Frontal cortex (tissue), 3 donors: ENCODE measurements at regions not wholly inside any gene's neighbourhood (a gene's known extent, or its start where the extent isn't known, plus 50 kb on each side); places are given as distances from the start of the nearest gene placed in this dataset.

Experiments used
- DNase-seq, 2 donors: peaks; one replicate each; pipeline ENCODE4 v3.0.0; 2012; ENCODE audit warnings: low spot score in 2 of 2
- FAIRE-seq: peaks from 2 replicates; lab custom pipeline; 2012; peaks lifted over from hg19 to GRCh38; lab: Jason Lieb, UNC
- donor health status: control.
- donor health status: control.
- donor health status: control.

GRCh38 chr18:7288544-7288943, 57.7 kb downstream of the LRRC30 start:
- no peak for FAIRE-seq
- no peak for DNase-seq

- no peak for FAIRE-seq
- no peak for DNase-seq
Measured at GRCh38 chr18:7290077-7290476, 59.2 kb downstream of the LRRC30 start.

GRCh38 chr18:7291046-7291445, 60.2 kb downstream of the LRRC30 start:
- DNase-seq, result no peak
- FAIRE-seq, result no peak

GRCh38 chr18:7298149-7298548, 67.3 kb downstream of the LRRC30 start:
- DNase-seq, result no peak
- FAIRE-seq, result no peak

GRCh38 chr18:7301094-7301493, 70.2 kb downstream of the LRRC30 start:
- no peak for FAIRE-seq

GRCh38 chr18:7303316-7304060, 72.6 kb downstream of the LRRC30 start:
- DNase-seq (no peak), FAIRE-seq (no peak)

More at GRCh38 chr18:7301094-7301493, 70.2 kb downstream of the LRRC30 start:
- no peak for DNase-seq

GRCh38 chr18:7304061-7304370, 73.1 kb downstream of the LRRC30 start:
- FAIRE-seq, result no peak
- DNase-seq, result no peak

- DNase-seq (no peak), FAIRE-seq (no peak)
Measured at GRCh38 chr18:7305416-7305815, 74.5 kb downstream of the LRRC30 start.

- FAIRE-seq, result no peak
- DNase-seq, result no peak
Measured at GRCh38 chr18:7307030-7307429, 76.1 kb downstream of the LRRC30 start.

GRCh38 chr18:7307526-7307925, 76.6 kb downstream of the LRRC30 start:
- FAIRE-seq (no peak), DNase-seq (no peak)

GRCh38 chr18:7317804-7318231, 86.9 kb downstream of the LRRC30 start:
- FAIRE-seq, result no peak

GRCh38 chr18:7319161-7319560, 88.3 kb downstream of the LRRC30 start:
- FAIRE-seq, result no peak
- DNase-seq, result no peak

More at GRCh38 chr18:7317804-7318231, 86.9 kb downstream of the LRRC30 start:
- DNase-seq, result no peak

- DNase-seq (no peak), FAIRE-seq (no peak)
Measured at GRCh38 chr18:7321831-7322230, 90.9 kb downstream of the LRRC30 start.

GRCh38 chr18:7322817-7323485, 92.1 kb downstream of the LRRC30 start:
- DNase-seq (no peak), FAIRE-seq (no peak)

GRCh38 chr18:7325126-7325430, 94.2 kb downstream of the LRRC30 start:
- FAIRE-seq, result no peak
- no peak for DNase-seq

GRCh38 chr18:7329016-7329415, 98.1 kb downstream of the LRRC30 start:
- no peak for DNase-seq
- no peak for FAIRE-seq

- DNase-seq (no peak), FAIRE-seq (no peak)
Measured at GRCh38 chr18:7332452-7332851, 101.6 kb downstream of the LRRC30 start.

- DNase-seq (no peak), FAIRE-seq (no peak)
Measured at GRCh38 chr18:7333025-7333562, 102.2 kb downstream of the LRRC30 start.

- FAIRE-seq, result no peak
- no peak for DNase-seq
Measured at GRCh38 chr18:7334973-7335568, 104.2 kb downstream of the LRRC30 start.

- DNase-seq (no peak), FAIRE-seq (no peak)
Measured at GRCh38 chr18:7336623-7337022, 105.7 kb downstream of the LRRC30 start.

GRCh38 chr18:7338846-7339245, 108.0 kb downstream of the LRRC30 start:
- DNase-seq, result no peak
- FAIRE-seq, result no peak
